Karpas-422 (cell line): ENCODE measurements at regions not wholly inside any gene's neighbourhood (a gene's known extent, or its start where the extent isn't known, plus 50 kb on each side); places are given as distances from the start of the nearest gene placed in this dataset.

Experiments
- DNase-seq: peaks from one replicate; pipeline ENCODE4 v3.0.0-alpha.2; 2015
- H2AFZ ChIP-seq: fragments of 200-600 bp; sonication (generic); 2 replicates; pipeline ENCODE4 v1.6.1; 2014; ENCODE audit warnings: antibody characterized with exemption, low read length, mixed read lengths
- H3K27ac ChIP-seq: fragments of 200-600 bp; sonication (generic); 2 replicates; pipeline ENCODE4 v1.5.1; 2014; ENCODE audit warnings: mild to moderate bottlenecking, low read length, moderate library complexity
- H3K27me3 ChIP-seq: fragments of 200-600 bp; sonication (generic); 2 replicates; pipeline ENCODE4 v1.6.1; 2014; ENCODE audit warnings: low read length, mixed read lengths
- H3K36me3 ChIP-seq: fragments of 200-600 bp; sonication (generic); 2 replicates; pipeline ENCODE4 v1.6.1; 2014; ENCODE audit warnings: low read length, mixed read lengths; ENCODE audit not compliant: insufficient read depth
- H3K4me1 ChIP-seq: fragments of 200-600 bp; sonication (generic); 2 replicates; pipeline ENCODE4 v1.6.1; 2014; ENCODE audit warnings: mild to moderate bottlenecking, low read length, mixed read lengths
- H3K4me2 ChIP-seq: fragments of 200-600 bp; sonication (generic); 2 replicates; pipeline ENCODE4 v1.6.1; 2014; ENCODE audit warnings: low read length, low read depth, mild to moderate bottlenecking; ENCODE audit not compliant: poor library complexity, severe bottlenecking
- H3K4me3 ChIP-seq: fragments of 200-600 bp; sonication (generic); 2 replicates; pipeline ENCODE4 v1.5.1; 2014; ENCODE audit warnings: mild to moderate bottlenecking, antibody characterized with exemption, low read length, mixed read lengths
- H3K79me2 ChIP-seq: fragments of 200-600 bp; sonication (generic); 2 replicates; pipeline ENCODE4 v1.6.1; 2014; ENCODE audit warnings: mild to moderate bottlenecking, low read length, mixed read lengths
- H3K9ac ChIP-seq: fragments of 200-600 bp; sonication (generic); 2 replicates; pipeline ENCODE4 v1.6.0; 2014; ENCODE audit warnings: low read length
- H3K9me2 ChIP-seq: fragments of 200-600 bp; sonication (generic), shearing (Covaris generic); replicated peaks from 2 replicates; pipeline ENCODE4 v1.6.0; 2014; ENCODE audit warnings: mild to moderate bottlenecking, low read length, moderate library complexity; ENCODE audit not compliant: insufficient read depth
- H3K9me3 ChIP-seq: fragments of 300-700, 200-600 bp; sonication (generic); 2 replicates; pipeline ENCODE4 v1.6.1; 2014; ENCODE audit warnings: low read length, mixed read lengths
- H4K20me1 ChIP-seq: fragments of 200-600 bp; sonication (generic); 2 replicates; pipeline ENCODE4 v1.6.1; 2014; ENCODE audit warnings: mild to moderate bottlenecking, antibody characterized with exemption, low read length, low read depth; ENCODE audit not compliant: insufficient read depth

DNA sequence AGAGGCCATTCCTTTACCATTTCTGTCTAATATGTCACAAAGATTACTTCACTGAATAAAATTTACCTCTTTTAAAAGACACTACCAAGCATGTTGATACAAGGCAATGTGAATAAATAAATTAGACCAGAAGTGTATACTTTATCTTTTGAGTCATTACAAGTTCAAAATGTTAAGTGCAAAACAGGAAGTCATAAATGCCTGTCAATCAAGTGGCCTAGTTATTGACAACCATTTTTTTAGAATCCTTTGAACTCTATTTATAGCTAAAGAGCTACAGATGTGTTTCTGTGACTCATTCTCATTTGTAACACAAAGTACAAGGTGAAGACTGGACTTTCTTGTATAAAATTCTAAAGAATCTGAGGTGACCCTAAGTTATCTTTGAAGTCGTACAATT is 602.7 kb upstream of the SEMA6A start:
- no peaks in the 10 kb centered on the region for H3K9me3 ChIP-seq
- H3K4me1 ChIP-seq = no peaks in the 10 kb centered on the region
- H3K27me3 ChIP-seq = no peaks in the 10 kb centered on the region
- H3K79me2 ChIP-seq = no peaks in the 10 kb centered on the region
- no peak overlapping the region for H2AFZ ChIP-seq
- H3K9ac ChIP-seq = no peak overlapping the region
- H3K4me2 ChIP-seq = no peak overlapping the region
- no peaks in the 10 kb centered on the region for H4K20me1 ChIP-seq
- H3K27ac ChIP-seq = no peak overlapping the region
- no peaks in the 10 kb centered on the region for H3K36me3 ChIP-seq
- no peak overlapping the region for H3K4me3 ChIP-seq
- no peak for DNase-seq
- H3K9me2 ChIP-seq = no peaks in the 10 kb centered on the region

DNA sequence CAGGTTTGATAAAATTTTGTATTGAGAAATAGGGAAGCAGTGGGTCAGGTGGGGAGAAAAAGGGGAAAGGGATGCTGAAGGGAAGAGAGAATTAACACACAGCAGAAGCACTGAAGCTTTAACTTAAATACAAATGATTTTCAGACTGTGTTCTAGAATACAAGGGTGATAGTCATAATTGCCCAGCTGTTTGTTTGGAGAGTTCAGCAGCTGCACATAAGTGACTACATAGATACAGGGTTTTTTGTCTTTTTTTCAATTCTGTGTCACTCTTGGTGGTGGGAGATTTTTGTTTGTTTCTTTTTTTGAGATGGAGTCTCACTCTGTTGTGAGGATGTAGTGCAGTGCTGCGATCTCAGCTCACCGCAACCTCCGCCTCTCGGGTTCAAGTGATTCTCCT is 590.4 kb upstream of the SEMA6A start:
- no peak overlapping the region for H2AFZ ChIP-seq
- H3K9me2 ChIP-seq = no peaks in the 10 kb centered on the region
- DNase-seq = no peak
- H3K4me3 ChIP-seq = no peak overlapping the region
- no peak overlapping the region for H3K27ac ChIP-seq
- H4K20me1 ChIP-seq = no peaks in the 10 kb centered on the region
- H3K9ac ChIP-seq = no peak overlapping the region
- no peaks in the 10 kb centered on the region for H3K36me3 ChIP-seq
- no peaks in the 10 kb centered on the region for H3K27me3 ChIP-seq
- no peak overlapping the region for H3K4me2 ChIP-seq
- H3K9me3 ChIP-seq = no peaks in the 10 kb centered on the region
- H3K4me1 ChIP-seq = no peaks in the 10 kb centered on the region
- H3K79me2 ChIP-seq = no peaks in the 10 kb centered on the region

DNA sequence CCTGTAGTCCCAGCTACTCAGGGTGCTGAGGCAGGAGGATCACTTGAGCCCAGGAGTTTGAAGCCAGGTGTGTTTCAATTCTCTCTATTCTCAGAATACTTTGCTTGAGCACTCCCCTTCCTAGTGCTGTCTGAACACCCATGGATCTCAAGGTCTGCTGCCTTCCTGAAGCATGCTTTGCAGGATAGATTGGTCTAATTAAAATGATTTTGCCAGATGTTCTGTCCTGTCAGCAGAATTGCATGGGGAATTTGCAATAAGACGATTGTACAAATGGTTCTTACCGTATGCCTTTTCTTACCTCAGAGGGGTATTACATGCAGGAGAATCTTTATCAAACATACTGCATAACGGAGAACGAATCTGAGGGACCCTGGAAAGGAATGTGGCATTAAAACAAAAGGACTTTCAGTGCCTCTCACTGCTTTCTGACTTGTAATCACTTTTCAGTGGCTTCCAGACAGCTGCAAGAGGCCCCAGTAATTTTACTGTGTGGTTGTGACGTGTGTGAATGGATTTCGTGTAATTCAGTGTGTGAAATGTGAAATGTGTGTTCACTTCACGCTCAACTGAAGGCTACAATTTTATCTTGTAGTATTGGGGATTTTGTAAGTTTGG is 587.2 kb upstream of the SEMA6A start:
- Histone ChIP-seq H3K9me2 (no peaks in the 10 kb centered on the region), H4K20me1 (no peaks in the 10 kb centered on the region), H3K9ac (no peak overlapping the region), H3K4me2 (no peak overlapping the region), H3K36me3 (no peaks in the 10 kb centered on the region), H3K27me3 (no peaks in the 10 kb centered on the region), H2AFZ (no peak overlapping the region), H3K27ac (no peak overlapping the region), H3K9me3 (no peaks in the 10 kb centered on the region), H3K4me3 (no peak overlapping the region), H3K4me1 (no peaks in the 10 kb centered on the region), H3K79me2 (no peaks in the 10 kb centered on the region)
- DNase-seq = no peak

- Histone ChIP-seq H3K4me2 (no peak overlapping the region), H3K4me1 (no peaks in the 10 kb centered on the region), H3K27me3 (no peaks in the 10 kb centered on the region), H3K9me3 (no peaks in the 10 kb centered on the region), H3K27ac (no peak overlapping the region), H3K79me2 (no peaks in the 10 kb centered on the region), H3K9ac (no peak overlapping the region), H2AFZ (no peak overlapping the region), H3K4me3 (no peak overlapping the region), H3K9me2 (no peaks in the 10 kb centered on the region), H3K36me3 (no peaks in the 10 kb centered on the region), H4K20me1 (no peaks in the 10 kb centered on the region)
- no peak for DNase-seq
These were observed 585.8 kb upstream of the SEMA6A start for GRCh38 chr5:117160391-117160790.

DNA sequence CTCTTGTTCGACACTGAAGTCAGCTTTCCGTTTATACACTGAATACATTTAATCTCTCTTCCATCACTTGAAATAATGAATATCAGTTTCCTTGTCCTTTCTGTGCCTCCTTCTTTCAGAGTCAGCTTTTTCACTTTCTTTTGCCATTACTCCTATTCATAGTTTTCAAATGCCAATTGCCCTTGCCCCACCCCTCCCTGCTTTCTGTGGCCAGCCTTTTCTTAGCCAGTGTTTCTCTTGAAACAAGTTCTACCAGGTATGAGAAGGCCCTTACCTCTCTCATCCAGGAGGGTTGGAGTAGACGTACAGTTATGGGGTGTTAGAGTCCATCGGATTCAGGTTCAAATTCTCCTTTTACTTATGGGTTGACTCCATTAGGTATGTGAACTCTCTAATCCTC is 574.7 kb upstream of the SEMA6A start:
- H3K9me3 ChIP-seq = no peaks in the 10 kb centered on the region
- no peak overlapping the region for H3K27ac ChIP-seq
- no peak for DNase-seq
- no peaks in the 10 kb centered on the region for H3K36me3 ChIP-seq
- H3K4me3 ChIP-seq = no peak overlapping the region
- no peaks in the 10 kb centered on the region; the same call in 1 of the 2 replicates for H3K9me2 ChIP-seq
- no peak overlapping the region for H2AFZ ChIP-seq
- no peaks in the 10 kb centered on the region for H3K4me1 ChIP-seq
- no peaks in the 10 kb centered on the region for H3K27me3 ChIP-seq
- H3K4me2 ChIP-seq = no peak overlapping the region
- H3K79me2 ChIP-seq = no peaks in the 10 kb centered on the region
- no peaks in the 10 kb centered on the region for H4K20me1 ChIP-seq
- H3K9ac ChIP-seq = no peak overlapping the region

DNA sequence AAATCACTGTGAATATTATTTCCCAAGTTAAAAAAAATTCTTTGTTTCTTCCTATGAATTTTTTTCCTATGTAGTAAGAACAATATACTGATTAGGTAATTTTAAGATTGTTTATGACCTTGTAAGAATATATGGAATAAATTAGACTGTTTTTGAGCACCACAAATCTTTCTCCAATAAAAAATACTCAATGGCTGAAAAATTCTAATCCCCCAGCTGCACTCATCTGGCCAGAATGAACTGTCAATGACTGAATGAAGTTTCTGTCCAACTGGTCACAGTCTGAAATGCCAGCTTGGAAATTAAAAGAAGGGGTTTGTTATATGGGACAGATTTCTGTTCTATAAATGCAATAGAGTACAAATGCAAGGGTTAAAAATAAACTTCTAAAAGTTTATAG is 569.5 kb upstream of the SEMA6A start:
- Histone ChIP-seq H4K20me1 (no peaks in the 10 kb centered on the region), H3K79me2 (no peaks in the 10 kb centered on the region), H3K9me2 (no peaks in the 10 kb centered on the region), H3K9me3 (no peaks in the 10 kb centered on the region), H3K27me3 (no peaks in the 10 kb centered on the region), H3K4me3 (no peak overlapping the region), H3K27ac (no peak overlapping the region), H2AFZ (no peak overlapping the region), H3K4me2 (no peak overlapping the region), H3K36me3 (no peaks in the 10 kb centered on the region), H3K9ac (no peak overlapping the region), H3K4me1 (no peaks in the 10 kb centered on the region)
- DNase-seq = no peak

DNA sequence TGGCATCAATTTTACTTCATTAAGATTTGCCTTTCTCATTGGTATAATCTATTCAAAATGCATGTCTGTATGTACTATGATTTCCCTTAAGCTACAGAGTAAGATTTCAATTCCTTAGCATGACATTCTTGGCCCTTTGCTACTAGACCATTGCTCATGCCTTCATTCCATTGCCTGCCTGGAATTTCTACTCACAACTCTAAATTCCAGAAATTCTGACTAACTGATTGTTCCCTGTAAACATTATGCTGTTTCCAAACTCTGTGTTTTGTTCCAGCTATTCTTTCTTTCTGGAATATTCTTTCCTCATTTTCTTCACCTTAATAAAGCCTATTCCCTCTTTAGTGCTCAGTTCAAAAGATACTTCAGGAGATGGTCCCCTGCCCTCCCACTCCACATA is 568.8 kb upstream of the SEMA6A start:
- Histone ChIP-seq H3K79me2 (no peaks in the 10 kb centered on the region), H3K27me3 (no peaks in the 10 kb centered on the region), H4K20me1 (no peaks in the 10 kb centered on the region), H3K4me2 (no peak overlapping the region), H3K36me3 (no peaks in the 10 kb centered on the region), H3K9me3 (no peaks in the 10 kb centered on the region), H3K4me1 (no peaks in the 10 kb centered on the region), H3K27ac (no peak overlapping the region), H3K9me2 (no peaks in the 10 kb centered on the region), H3K9ac (no peak overlapping the region), H3K4me3 (no peak overlapping the region), H2AFZ (no peak overlapping the region)
- no peak for DNase-seq

- Histone ChIP-seq H3K27ac (no peak overlapping the region), H3K9me3 (no peaks in the 10 kb centered on the region), H3K36me3 (no peaks in the 10 kb centered on the region), H3K4me1 (no peaks in the 10 kb centered on the region), H2AFZ (no peak overlapping the region), H4K20me1 (no peaks in the 10 kb centered on the region), H3K79me2 (no peaks in the 10 kb centered on the region), H3K9me2 (no peaks in the 10 kb centered on the region), H3K9ac (no peak overlapping the region), H3K4me3 (no peak overlapping the region), H3K27me3 (no peaks in the 10 kb centered on the region), H3K4me2 (no peak overlapping the region)
- DNase-seq = no peak
These were observed 563.9 kb upstream of the SEMA6A start for GRCh38 chr5:117138523-117138922.

GRCh38 chr5:117135851-117136250 is 561.2 kb upstream of the SEMA6A start:
- H3K9me2 ChIP-seq = no peaks in the 10 kb centered on the region
- no peaks in the 10 kb centered on the region for H3K27me3 ChIP-seq
- no peaks in the 10 kb centered on the region for H3K36me3 ChIP-seq
- H3K27ac ChIP-seq = no peak overlapping the region
- H3K4me2 ChIP-seq = no peak overlapping the region
- no peak overlapping the region for H2AFZ ChIP-seq
- H3K79me2 ChIP-seq = no peaks in the 10 kb centered on the region
- no peak overlapping the region for H3K4me3 ChIP-seq
- no peaks in the 10 kb centered on the region for H3K4me1 ChIP-seq
- no peak overlapping the region for H3K9ac ChIP-seq
- H4K20me1 ChIP-seq = no peaks in the 10 kb centered on the region
- DNase-seq = no peak
- H3K9me3 ChIP-seq = no peaks in the 10 kb centered on the region
